Ovary (tissue), 7 donors: ENCODE measurements at regions not wholly inside any gene's neighbourhood (a gene's known extent, or its start where the extent isn't known, plus 50 kb on each side); places are given as distances from the start of the nearest gene placed in this dataset.

Source experiments
- DNase-seq, 5 donors: peaks; one replicate each; pipeline ENCODE4 v3.0.0-alpha.2; 2019 to 2020
- H3K27ac ChIP-seq, 2 donors: fragments of 200-600 bp; one replicate each; pipeline versions ENCODE4 v1.5.1 to v1.8.0; 2019 to 2022
- H3K27me3 ChIP-seq: fragments of 200-600 bp; one replicate; pipeline ENCODE4 v1.8.0; 2022
- H3K36me3 ChIP-seq: fragments of 200-600 bp; sonication (generic); one replicate; pipeline ENCODE4 v1.5.1; 2019
- H3K4me1 ChIP-seq: one replicate; pipeline ENCODE4 v1.8.1; 2013; ENCODE audit warnings: mild to moderate bottlenecking, moderate library complexity; ENCODE audit not compliant: insufficient read depth
- H3K4me3 ChIP-seq: fragments of 200-600 bp; sonication (generic); one replicate; pipeline ENCODE4 v1.5.1; 2017
- H3K9me3 ChIP-seq, 2 donors: fragments of 200-600 bp in 1 of 2; sonication (generic) in 1 of 2; one replicate each; pipeline versions ENCODE4 v1.5.1 to v1.8.1; 2013 to 2019; ENCODE audit warnings: mild to moderate bottlenecking in 1 of 2, moderate library complexity in 1 of 2
- CTCF ChIP-seq, 3 donors: fragments of 450-650 bp in 2 of 3; fragments of 200-600 bp in 1 of 3; IDR thresholded peaks; one replicate each; pipeline versions ENCODE4 v1.5.1 to v1.8.0; 2016 to 2022; ENCODE audit warnings: antibody characterized with exemption in 3 of 3, mild to moderate bottlenecking in 1 of 3
- EP300 ChIP-seq: sonication (generic); formaldehyde crosslinking; IDR thresholded peaks from one replicate; pipeline ENCODE4 v1.6.1; 2017; ENCODE audit warnings: antibody characterized with exemption
- POLR2A ChIP-seq: fragments of 450-650 bp; IDR thresholded peaks from one replicate; pipeline ENCODE4 v1.6.1; 2017; ENCODE audit warnings: antibody characterized with exemption, mild to moderate bottlenecking, moderate library complexity
- WGBS, 3 donors: extraction: QIAGEN DNeasy Blood & Tissue Kit in 1 of 3; methylation state at CpG; one replicate each; pipeline versions ENCODE4 v1.1.5 to v1.1.7; 2013 to 2017; 5-methylcytosine and 5-hydroxymethylcytosine counted together
- intact Hi-C, 4 donors: fragments of 100-400 bp; cut with DNase I; formaldehyde crosslinking; loops; one replicate each; pipeline versions ENCODE4 v1.11.0 to v1.15.1; 2022 to 2023
- donor health status: DM: no; HTN: no; CAD: no; lungs with moderate emphysema.
- donor health status: DM: no; HTN: no; CAD: no.
- donor health status: Bipolar disorder and iron deficiency.
- donor health status: DM: no; HTN: no; CAD: no.
- donor health status: DM: yes; HTN: yes; CAD: no.

GRCh38 chrX:10288373-10288975 lies 131.7 kb downstream of the CLCN4 start:
- no peaks in the 10 kb centered on the region for H3K36me3 ChIP-seq
- no peaks in the 10 kb centered on the region for H3K27me3 ChIP-seq
- H3K27ac ChIP-seq, result no peak overlapping the region
- 50 to 58% (median 51%) methylated on average over 7 of the region's 7 CpGs for WGBS, 3 donors
- no peak for DNase-seq
- no peaks in the 10 kb centered on the region for H3K9me3 ChIP-seq
- no peak overlapping the region for H3K4me3 ChIP-seq
- intact Hi-C loops, result no loop called here
- no peaks in the 10 kb centered on the region for H3K4me1 ChIP-seq
- no peak for TF ChIP-seq EP300
- no peak for TF ChIP-seq POLR2A
- no peak for TF ChIP-seq CTCF (IDR thresholded peaks at IDR 0.05)

DNA sequence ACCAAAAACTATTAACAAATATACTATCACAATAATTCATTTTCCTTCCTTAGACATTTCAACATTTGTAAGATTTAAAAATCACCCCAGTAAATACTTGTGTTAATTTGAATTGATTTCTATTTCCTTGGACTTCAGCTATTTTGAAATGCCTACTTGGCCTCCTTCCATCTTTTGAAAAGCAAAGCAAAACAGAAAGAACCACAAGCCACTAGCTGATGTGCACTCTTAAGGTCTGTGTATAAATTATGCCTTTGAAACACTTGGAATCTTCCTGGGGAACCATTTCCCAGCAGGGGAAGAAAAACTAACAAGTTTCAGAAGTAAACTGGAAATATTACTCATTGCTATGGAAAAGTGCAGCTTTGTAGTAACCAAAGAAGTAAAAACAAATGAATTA lies 139.8 kb downstream of the CLCN4 start:
- Histone ChIP-seq H3K36me3 (no peaks in the 10 kb centered on the region), H3K27me3 (no peaks in the 10 kb centered on the region), H3K4me1 (no peaks in the 10 kb centered on the region), H3K9me3 (no peaks in the 10 kb centered on the region), H3K27ac (no peak overlapping the region), H3K4me3 (no peak overlapping the region)
- DNase-seq, result no peak
- no peak for TF ChIP-seq CTCF (IDR thresholded peaks at IDR 0.05)
- intact Hi-C loops, result no loop called here

DNA sequence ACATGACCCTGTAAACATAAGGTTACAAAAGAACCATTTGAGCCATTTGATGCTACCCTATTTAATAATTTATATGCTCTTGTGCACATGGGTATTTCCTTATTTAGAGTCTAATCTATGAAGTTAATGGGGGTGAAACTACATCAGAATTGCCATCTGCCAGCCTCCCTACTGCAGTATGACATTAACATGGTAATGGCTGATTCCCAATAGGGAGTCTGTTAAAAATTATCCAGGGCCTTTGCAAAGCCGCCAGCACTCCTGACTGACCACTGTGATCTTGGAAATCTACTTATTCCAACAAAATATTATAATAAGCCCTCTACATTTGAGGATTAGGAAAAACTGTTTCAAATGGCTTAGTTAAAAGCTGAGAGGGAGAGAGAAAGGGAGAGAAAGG lies 153.7 kb downstream of the CLCN4 start:
- Histone ChIP-seq H3K27ac (no peak overlapping the region), H3K36me3 (no peaks in the 10 kb centered on the region), H3K9me3 (no peaks in the 10 kb centered on the region), H3K4me1 (no peaks in the 10 kb centered on the region), H3K27me3 (no peaks in the 10 kb centered on the region), H3K4me3 (no peak overlapping the region)
- TF ChIP-seq EP300 (no peak), CTCF (IDR thresholded peaks at IDR 0.05) (no peak), POLR2A (no peak)
- DNase-seq, result no peak
- intact Hi-C loops, result no loop called here
- 45 to 70% (median 55%) methylated on average over 1 of the region's 1 CpG for WGBS, 3 donors

GRCh38 chrX:10314530-10315104 lies 157.8 kb downstream of the CLCN4 start:
- H3K27ac ChIP-seq, result no peak overlapping the region
- DNase-seq, result no peak
- no peak overlapping the region for H3K4me3 ChIP-seq
- no peaks in the 10 kb centered on the region for H3K9me3 ChIP-seq
- H3K36me3 ChIP-seq, result no peaks in the 10 kb centered on the region
- WGBS, 3 donors, result 51 to 59% (median 57%) methylated on average over 3 of the region's 3 CpGs
- intact Hi-C loops, result no loop called here
- no peaks in the 10 kb centered on the region for H3K27me3 ChIP-seq
- no peaks in the 10 kb centered on the region for H3K4me1 ChIP-seq
- no peak for TF ChIP-seq EP300
- TF ChIP-seq CTCF (IDR thresholded peaks at IDR 0.05), result no peak
- no peak for TF ChIP-seq POLR2A
